ENCODE measurements at regions not wholly inside any gene's neighbourhood (a gene's known extent, or its start where the extent isn't known, plus 50 kb on each side); places are given as distances from the start of the nearest gene placed in this dataset.
"Not testable (repeated sequence)": the region's sequence is repeated elsewhere in the genome, so short reads cannot be mapped to it uniquely, and the experiment has no call there.

- DNase-seq (ENCODE audit: extremely low read depth in 1 of 11, low read depth in 9 of 11, low spot score in 4 of 11), result no peak
These were observed 409.6 kb upstream of the SLC35B3 start for GRCh38 chr6:8844968-8845367.

GRCh38 chr6:8839626-8840025, 404.3 kb upstream of the SLC35B3 start:
- DNase-seq (ENCODE audit: extremely low read depth in 1 of 11, low read depth in 9 of 11, low spot score in 4 of 11), result no peak

- DNase-seq (ENCODE audit: extremely low read depth in 1 of 11, low read depth in 9 of 11, low spot score in 4 of 11), result no peak
These were observed 402.0 kb upstream of the SLC35B3 start for GRCh38 chr6:8837343-8837742.

GRCh38 chr6:8832695-8833094, 397.4 kb upstream of the SLC35B3 start:
- DNase-seq (ENCODE audit: extremely low read depth in 1 of 11, low read depth in 9 of 11, low spot score in 4 of 11), result not testable (repeated sequence)

- DNase-seq (ENCODE audit: extremely low read depth in 1 of 11, low read depth in 9 of 11, low spot score in 4 of 11), result no peak
These were observed 396.2 kb upstream of the SLC35B3 start for GRCh38 chr6:8831366-8832152.

- no peak for DNase-seq (ENCODE audit: extremely low read depth in 1 of 11, low read depth in 9 of 11, low spot score in 4 of 11)
These were observed 395.4 kb upstream of the SLC35B3 start for GRCh38 chr6:8830794-8831193.

GRCh38 chr6:8829796-8830195, 394.5 kb upstream of the SLC35B3 start:
- no peak for DNase-seq (ENCODE audit: extremely low read depth in 1 of 11, low read depth in 9 of 11, low spot score in 4 of 11)

GRCh38 chr6:8829296-8829695, 394.0 kb upstream of the SLC35B3 start:
- no peak for DNase-seq (ENCODE audit: extremely low read depth in 1 of 11, low read depth in 9 of 11, low spot score in 4 of 11)

- no peak for DNase-seq (ENCODE audit: extremely low read depth in 1 of 11, low read depth in 9 of 11, low spot score in 4 of 11)
These were observed 393.0 kb upstream of the SLC35B3 start for GRCh38 chr6:8828376-8828775.

GRCh38 chr6:8825726-8826125, 390.4 kb upstream of the SLC35B3 start:
- no peak for DNase-seq (ENCODE audit: extremely low read depth in 1 of 11, low read depth in 9 of 11, low spot score in 4 of 11)

GRCh38 chr6:8821981-8822381, 386.6 kb upstream of the SLC35B3 start:
- DNase-seq (ENCODE audit: extremely low read depth in 1 of 11, low read depth in 9 of 11, low spot score in 4 of 11), result no peak

- no peak for DNase-seq (ENCODE audit: extremely low read depth in 1 of 11, low read depth in 9 of 11, low spot score in 4 of 11)
These were observed 385.0 kb upstream of the SLC35B3 start for GRCh38 chr6:8820313-8820712.

- DNase-seq (ENCODE audit: extremely low read depth in 1 of 11, low read depth in 9 of 11, low spot score in 4 of 11), result no peak
These were observed 384.1 kb upstream of the SLC35B3 start for GRCh38 chr6:8819446-8819845.

GRCh38 chr6:8814440-8815000, 379.2 kb upstream of the SLC35B3 start:
- no peak for DNase-seq (ENCODE audit: extremely low read depth in 1 of 11, low read depth in 9 of 11, low spot score in 4 of 11)

- DNase-seq (ENCODE audit: extremely low read depth in 1 of 11, low read depth in 9 of 11, low spot score in 4 of 11), result no peak
These were observed 375.0 kb upstream of the SLC35B3 start for GRCh38 chr6:8810325-8810724.

- no peak for DNase-seq (ENCODE audit: extremely low read depth in 1 of 11, low read depth in 9 of 11, low spot score in 4 of 11)
These were observed 374.3 kb upstream of the SLC35B3 start for GRCh38 chr6:8809662-8810061.

- no peak for DNase-seq (ENCODE audit: extremely low read depth in 1 of 11, low read depth in 9 of 11, low spot score in 4 of 11)
These were observed 367.9 kb upstream of the SLC35B3 start for GRCh38 chr6:8803181-8803760.

- not testable (repeated sequence) for DNase-seq (ENCODE audit: extremely low read depth in 1 of 11, low read depth in 9 of 11, low spot score in 4 of 11)
These were observed 367.1 kb upstream of the SLC35B3 start for GRCh38 chr6:8802397-8802796.

GRCh38 chr6:8794420-8794819, 359.1 kb upstream of the SLC35B3 start:
- DNase-seq (ENCODE audit: extremely low read depth in 1 of 11, low read depth in 9 of 11, low spot score in 4 of 11), result no peak

GRCh38 chr6:8789878-8790277, 354.5 kb upstream of the SLC35B3 start:
- no peak for DNase-seq (ENCODE audit: extremely low read depth in 1 of 11, low read depth in 9 of 11, low spot score in 4 of 11)

- DNase-seq (ENCODE audit: extremely low read depth in 1 of 11, low read depth in 9 of 11, low spot score in 4 of 11), result no peak
These were observed 349.9 kb upstream of the SLC35B3 start for GRCh38 chr6:8785223-8785622.

All from renal cortex interstitium (tissue), 11 donors.